SK-N-SH (cell line): ENCODE measurements at regions not wholly inside any gene's neighbourhood (a gene's known extent, or its start where the extent isn't known, plus 50 kb on each side); places are given as distances from the start of the nearest gene placed in this dataset.

ENCODE experiments used
- CTCF ChIA-PET: fragments of 300-600, 350-600 bp; formaldehyde crosslinking; extraction: SDS; loops from one replicate; lab custom pipeline; 2021; lab: Yijun Ruan, JAX
- POLR2A ChIA-PET: fragments of 350-600 bp; sonication (Branson Sonifier 250); formaldehyde crosslinking; extraction: SDS; loops from one replicate; lab custom pipeline; 2020; ENCODE audit warnings: antibody characterized with exemption, inconsistent platforms; lab: Yijun Ruan, JAX
- DNase-seq: peaks from one replicate; pipeline ENCODE4 v3.0.0; 2012
- H2AFZ ChIP-seq: fragments of 200-600 bp; sonication (generic); 2 replicates; pipeline ENCODE4 v1.8.1; 2016; ENCODE audit warnings: antibody characterized with exemption, mild to moderate bottlenecking, low read depth
- H3F3A ChIP-seq: fragments of 200-600 bp; sonication (generic); replicated peaks from 2 replicates; pipeline ENCODE3; 2016; ENCODE audit warnings: antibody characterized with exemption, mild to moderate bottlenecking; ENCODE audit not compliant: insufficient read depth
- H3K27ac ChIP-seq, 2 experiments: fragments of 200-500 bp in 1 of 2; fragments of 200-600 bp in 1 of 2; sonication (Bioruptor generic) in 1 of 2; sonication (generic), shearing (Covaris generic) in 1 of 2; 2 replicates each; pipeline versions ENCODE4 v1.5.1 to v1.6.1; 2014 to 2016; ENCODE audit warnings: low read depth in 2 of 2, inconsistent platforms in 1 of 2, low read length in 1 of 2, mild to moderate bottlenecking in 1 of 2, mixed read lengths in 1 of 2
- H3K27me3 ChIP-seq: fragments of 200-600 bp; sonication (generic), shearing (Covaris generic); 2 replicates; pipeline ENCODE4 v1.6.1; 2016; ENCODE audit warnings: mixed run types; ENCODE audit not compliant: insufficient read depth
- H3K36me3 ChIP-seq, 2 experiments: fragments of 200-500 bp in 1 of 2; fragments of 200-600 bp in 1 of 2; sonication (Bioruptor generic) in 1 of 2; sonication (generic) in 1 of 2; replicated peaks in 1 of 2; 2 replicates each; pipeline versions ENCODE3 to v1.5.1; 2014 to 2016; ENCODE audit warnings: low read length in 1 of 2, mild to moderate bottlenecking in 1 of 2; ENCODE audit not compliant: insufficient read depth in 2 of 2, control insufficient read depth in 1 of 2
- H3K4me1 ChIP-seq, 2 experiments: fragments of 200-500 bp in 1 of 2; fragments of 200-600 bp in 1 of 2; sonication (Bioruptor generic) in 1 of 2; sonication (generic), shearing (Covaris generic) in 1 of 2; 2 replicates each; pipeline versions ENCODE4 v1.5.1 to v1.6.1; 2014 to 2016; ENCODE audit warnings: low read depth in 1 of 2, low read length in 1 of 2, mixed run types in 1 of 2; ENCODE audit not compliant: insufficient read depth in 2 of 2, control insufficient read depth in 1 of 2
- H3K4me2 ChIP-seq: fragments of 200-600 bp; sonication (generic), shearing (Covaris generic); 2 replicates; pipeline ENCODE4 v1.6.1; 2017; ENCODE audit warnings: mixed run types
- H3K4me3 ChIP-seq, 2 experiments: fragments of 200-500 bp in 1 of 2; fragments of 200-600 bp in 1 of 2; sonication (Bioruptor generic) in 1 of 2; sonication (generic), shearing (Covaris generic) in 1 of 2; 2 replicates each; pipeline versions ENCODE4 v1.5.1 to v1.8.1; 2014 to 2016; ENCODE audit warnings: low read depth in 2 of 2, inconsistent platforms in 1 of 2, low read length in 1 of 2, mild to moderate bottlenecking in 1 of 2, mixed read lengths in 1 of 2, moderate library complexity in 1 of 2
- H3K79me2 ChIP-seq: fragments of 200-600 bp; sonication (generic); 2 replicates; pipeline ENCODE4 v1.8.1; 2017; ENCODE audit warnings: mild to moderate bottlenecking; ENCODE audit not compliant: insufficient read depth
- H3K9ac ChIP-seq: fragments of 200-600 bp; sonication (generic); 2 replicates; pipeline ENCODE4 v1.6.1; 2017; ENCODE audit warnings: mixed run types
- H3K9me2 ChIP-seq: fragments of 200-600 bp; sonication (generic); 2 replicates; pipeline ENCODE4 v1.6.1; 2017; ENCODE audit warnings: mixed run types
- H3K9me3 ChIP-seq: fragments of 200-600 bp; sonication (generic); 2 replicates; pipeline ENCODE4 v1.6.1; 2017; ENCODE audit warnings: mixed run types, mild to moderate bottlenecking, moderate library complexity
- H4K20me1 ChIP-seq: fragments of 200-600 bp; sonication (generic); 2 replicates; pipeline ENCODE4 v1.6.1; 2017; ENCODE audit warnings: mild to moderate bottlenecking, mixed run types; ENCODE audit not compliant: insufficient read depth
- EZH2phosphoT487 ChIP-seq: fragments of 200-600 bp; sonication (generic); IDR thresholded peaks from 2 replicates; pipeline ENCODE4 v1.6.1; 2017; ENCODE audit warnings: low read depth, mixed run types, mild to moderate bottlenecking, antibody characterized with exemption, moderate library complexity, borderline replicate concordance
- GATA2 ChIP-seq: sonication (generic); formaldehyde crosslinking; IDR thresholded peaks from 2 replicates; pipeline ENCODE4 v1.5.0; 2020; ENCODE audit warnings: mild to moderate bottlenecking, missing genetic modification reagents
- RAD21 ChIP-seq: IDR thresholded peaks from 2 replicates; pipeline ENCODE4 v1.6.1; 2012; ENCODE audit warnings: mild to moderate bottlenecking, low read length
- RFX5 ChIP-seq: IDR thresholded peaks from 2 replicates; pipeline ENCODE4 v1.6.1; 2012; ENCODE audit warnings: mild to moderate bottlenecking, improper control_type of control experiment, low read length
- WGBS: methylation state at CpG from one replicate; pipeline ENCODE4 v1.1.6; 2017; ENCODE audit warnings: low lambda C conversion rate; 5-methylcytosine and 5-hydroxymethylcytosine counted together

- H3K27me3 ChIP-seq = no peaks in the 10 kb centered on the region
- no peaks in the 10 kb centered on the region; a peak in 1 of 4 replicates for H3K4me1 ChIP-seq
- H3K9ac ChIP-seq = no peak overlapping the region
- ChIA-PET CTCF (no interaction called here), POLR2A (no interaction called here)
- no peak for DNase-seq
- no peak overlapping the region for H3K27ac ChIP-seq
- H3K36me3 ChIP-seq = no peaks in the 10 kb centered on the region
- H4K20me1 ChIP-seq = no peaks in the 10 kb centered on the region
- 18% methylated on average over 4 of the region's 4 CpGs for WGBS
- no peak overlapping the region for H2AFZ ChIP-seq
- H3K9me3 ChIP-seq = no peaks in the 10 kb centered on the region
- H3K4me2 ChIP-seq = no peak overlapping the region
- H3K79me2 ChIP-seq = no peaks in the 10 kb centered on the region
- TF ChIP-seq GATA2 (CRISPR knock-in tag) (no peak), EZH2phosphoT487 (no peak), RFX5 (no peak), RAD21 (no peak)
- H3K4me3 ChIP-seq = no peak overlapping the region
- no peaks in the 10 kb centered on the region for H3F3A ChIP-seq
- H3K9me2 ChIP-seq = no peaks in the 10 kb centered on the region
Observed at GRCh38 chr3:152785051-152785450, 49.9 kb upstream of the P2RY1 start.
